GM18870 (cell line): ENCODE measurements at regions not wholly inside any gene's neighbourhood (a gene's known extent, or its start where the extent isn't known, plus 50 kb on each side); places are given as distances from the start of the nearest gene placed in this dataset.
"Not testable (repeated sequence)": the region's sequence is repeated elsewhere in the genome, so short reads cannot be mapped to it uniquely, and the experiment has no call there.

Experiments used
- ATAC-seq: cut with Tn5 transposase; IDR thresholded peaks from one replicate; pipeline ENCODE4 v1.9.1; 2021; ENCODE audit warnings: moderate library complexity; ENCODE audit not compliant: unreplicated experiment

DNA sequence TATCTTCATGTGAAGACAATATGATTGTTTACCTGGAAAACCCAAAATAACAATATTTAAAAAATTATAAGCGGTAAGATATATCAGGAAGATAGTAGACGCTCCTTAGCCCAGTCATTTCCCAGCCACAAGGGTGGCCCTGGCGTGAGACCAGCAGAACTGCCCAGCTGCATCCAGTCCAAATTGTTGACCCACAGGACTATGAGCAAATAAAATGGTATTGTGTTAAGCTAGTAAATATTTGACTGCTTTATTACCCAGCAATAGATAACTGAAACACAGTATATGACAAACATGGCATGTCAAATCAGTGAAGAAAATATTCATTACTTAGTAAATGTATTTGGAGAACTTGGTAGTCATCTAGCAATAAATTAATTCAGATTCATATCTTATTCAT is 294.3 kb upstream of the SPAG17 start:
- no peak for ATAC-seq

GRCh38 chr1:118473825-118474224 is 288.8 kb upstream of the SPAG17 start:
- no peak for ATAC-seq

DNA sequence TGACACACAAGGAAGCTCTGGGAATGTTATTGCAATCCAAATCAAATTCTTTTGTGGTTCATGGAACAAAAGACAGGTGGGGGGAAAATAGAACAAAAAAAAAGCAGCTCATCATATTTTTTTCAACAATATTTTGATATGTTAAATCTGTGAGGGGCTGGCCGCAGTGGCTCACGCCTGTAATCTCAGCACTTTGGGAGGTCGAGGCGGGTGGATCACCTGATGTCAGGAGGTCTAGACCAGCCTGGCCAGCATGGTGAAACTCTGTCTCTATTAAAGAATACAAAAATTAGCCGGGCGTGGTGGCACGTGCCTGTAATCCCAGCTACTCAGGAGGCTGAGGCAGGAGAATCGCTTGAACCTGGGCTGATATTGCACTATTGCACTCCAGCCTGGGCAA is 279.4 kb upstream of the SPAG17 start:
- ATAC-seq = not testable (repeated sequence)

DNA sequence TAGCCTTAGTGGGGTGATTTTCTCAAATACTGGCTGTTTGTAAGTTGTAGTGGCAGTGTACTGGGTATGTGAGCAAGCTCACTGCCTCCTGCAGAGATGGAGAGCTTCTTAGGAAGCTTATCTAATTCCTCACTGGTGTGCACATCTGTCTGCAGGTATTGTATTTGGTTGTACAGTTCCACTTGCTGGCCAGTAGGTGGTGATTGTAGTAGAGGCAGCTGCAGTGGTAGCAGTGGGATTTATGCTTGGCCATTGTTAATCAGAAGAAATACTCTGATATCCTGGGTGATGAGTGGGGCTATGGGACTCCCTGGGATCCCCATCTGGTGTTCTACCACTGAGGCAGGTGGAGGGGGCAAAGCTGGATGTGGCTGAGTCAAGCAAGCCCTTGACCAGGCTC is 276.1 kb upstream of the SPAG17 start:
- peak; percentile 53 for ATAC-seq

DNA sequence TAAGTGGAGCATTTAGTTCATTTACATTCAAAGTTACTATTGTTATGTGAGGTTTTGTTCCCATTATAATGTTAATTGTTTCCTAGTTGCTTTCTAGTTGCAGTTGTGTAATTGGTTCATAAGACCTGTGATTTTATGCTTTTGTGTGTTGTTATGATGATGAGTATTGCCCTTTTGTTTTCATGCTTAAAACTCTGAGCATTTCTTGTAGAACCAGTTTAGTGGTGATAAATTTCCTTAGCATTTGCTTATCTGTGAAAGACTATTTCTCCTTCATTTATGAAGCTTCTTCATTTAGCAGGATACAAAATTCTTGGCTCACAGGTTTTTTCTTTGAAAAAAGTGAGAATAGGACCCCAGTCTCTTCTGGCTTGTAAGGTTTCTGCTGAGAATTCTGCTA is 274.8 kb upstream of the SPAG17 start:
- no peak for ATAC-seq

DNA sequence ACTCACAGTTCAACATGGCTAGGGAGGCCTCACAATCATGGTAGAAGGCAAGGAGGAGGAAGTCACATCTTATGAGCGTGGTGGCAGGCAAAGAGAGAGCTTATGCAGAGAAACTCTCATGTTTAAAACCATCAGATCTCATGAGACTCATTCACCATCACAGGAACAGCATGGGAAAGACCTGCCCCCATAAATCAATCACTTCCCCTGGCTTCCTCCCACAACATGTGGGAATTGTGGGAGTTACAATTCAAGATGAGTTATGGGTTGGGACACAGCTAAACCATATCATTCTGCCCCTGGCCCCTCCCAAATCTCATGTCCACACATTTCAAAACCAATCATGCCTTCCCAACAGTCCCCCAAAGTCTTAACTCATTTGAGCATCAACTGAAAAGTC is 268.8 kb upstream of the SPAG17 start:
- not testable (repeated sequence) for ATAC-seq

DNA sequence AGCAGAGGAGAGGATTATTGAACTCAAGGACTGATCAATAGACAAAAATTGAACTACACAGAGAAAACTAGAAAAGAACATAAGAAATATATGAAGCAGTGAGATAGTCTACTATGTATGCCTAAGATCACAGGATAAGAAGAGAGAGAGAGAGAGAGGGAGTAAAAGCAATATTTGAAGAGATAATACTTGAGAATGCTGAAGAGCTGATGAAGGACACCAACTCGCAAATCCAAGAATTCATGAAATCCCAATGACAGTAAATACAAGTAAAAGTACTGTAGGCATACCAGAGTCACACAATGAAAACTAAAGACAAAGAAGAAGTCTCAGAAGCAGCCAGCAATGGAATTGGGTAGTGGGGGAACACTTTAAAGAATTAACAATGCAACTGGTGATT is 260.1 kb upstream of the SPAG17 start:
- ATAC-seq = no peak

DNA sequence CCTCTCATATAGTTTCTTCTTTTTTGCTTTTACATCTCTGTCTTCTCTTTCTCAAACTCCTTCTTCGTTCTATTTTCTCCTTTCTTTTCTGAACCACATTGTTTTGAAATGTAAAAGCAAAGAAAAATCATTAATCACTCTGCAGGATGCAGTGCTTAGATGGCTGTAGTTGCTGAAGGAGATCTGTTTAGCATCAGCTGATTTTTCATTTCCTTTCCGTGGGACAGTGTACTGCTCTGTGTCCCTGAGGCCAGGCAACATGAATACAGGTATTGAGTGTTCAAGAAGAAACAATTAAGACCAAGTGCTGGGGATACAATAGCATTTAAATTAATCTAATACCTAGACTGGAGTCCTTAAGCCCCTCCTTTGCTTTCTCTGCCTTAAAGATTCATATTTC is 257.2 kb upstream of the SPAG17 start:
- no peak for ATAC-seq

GRCh38 chr1:118437664-118438063 is 252.6 kb upstream of the SPAG17 start:
- no peak for ATAC-seq

DNA sequence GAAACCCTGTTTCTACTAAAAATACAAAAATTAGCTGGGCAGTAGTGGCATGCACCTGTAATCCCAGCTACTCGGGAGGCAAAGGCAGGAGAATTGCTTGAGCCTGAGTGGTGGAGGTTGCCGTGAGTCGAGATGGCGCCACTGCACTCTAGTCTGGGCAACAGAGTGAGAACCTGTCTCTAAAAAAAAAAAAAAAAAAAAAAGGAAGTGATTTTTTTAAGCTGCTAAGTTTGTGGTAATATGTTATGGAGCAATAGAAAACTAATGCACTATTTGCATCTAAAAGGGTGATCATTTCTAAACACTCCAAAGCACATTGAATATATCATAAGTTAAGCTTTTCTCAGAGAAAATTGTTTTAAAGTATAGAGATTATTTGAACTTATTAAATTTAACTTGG is 244.8 kb upstream of the SPAG17 start:
- ATAC-seq = no peak

DNA sequence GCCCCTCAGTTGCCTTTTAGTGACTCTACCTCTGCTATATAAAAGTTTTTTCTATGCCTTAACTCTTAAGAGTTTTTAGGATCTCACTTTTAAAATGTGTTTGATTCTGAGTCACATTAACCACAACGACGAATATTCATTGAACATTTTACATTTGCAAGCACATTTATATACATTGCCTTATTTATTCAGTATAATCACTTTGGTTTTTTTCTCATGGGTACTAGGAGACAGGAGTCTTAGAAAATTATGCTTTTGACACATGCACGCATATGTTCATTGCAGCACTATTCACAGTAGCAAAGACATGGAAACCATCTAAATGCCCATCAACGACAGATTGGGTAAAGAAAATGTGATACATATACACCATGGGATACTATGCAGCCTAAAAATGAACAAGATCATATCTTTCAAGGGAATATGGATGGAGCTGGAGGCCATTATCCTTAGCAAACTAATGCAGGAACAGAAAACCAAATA is 236.9 kb upstream of the SPAG17 start:
- no peak for ATAC-seq

GRCh38 chr1:118404024-118404423 is 219.0 kb upstream of the SPAG17 start:
- no peak for ATAC-seq

DNA sequence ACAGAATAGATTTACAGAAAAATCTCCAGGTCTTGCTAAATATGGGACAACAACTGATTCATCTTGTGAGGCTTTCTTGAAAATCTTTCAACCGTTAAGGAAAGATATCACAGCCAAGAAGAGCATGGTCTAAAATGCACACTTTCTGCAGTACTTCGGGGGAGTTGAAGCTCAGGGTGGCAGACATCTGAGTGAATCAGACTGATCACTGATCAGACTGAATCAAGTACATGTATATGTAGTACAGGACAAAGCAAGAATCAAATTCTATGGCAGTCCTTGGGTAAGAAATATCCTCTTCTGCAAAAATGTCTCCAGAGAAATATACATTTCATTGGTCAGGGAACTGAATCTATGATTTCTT is 212.4 kb upstream of the SPAG17 start:
- ATAC-seq = no peak

DNA sequence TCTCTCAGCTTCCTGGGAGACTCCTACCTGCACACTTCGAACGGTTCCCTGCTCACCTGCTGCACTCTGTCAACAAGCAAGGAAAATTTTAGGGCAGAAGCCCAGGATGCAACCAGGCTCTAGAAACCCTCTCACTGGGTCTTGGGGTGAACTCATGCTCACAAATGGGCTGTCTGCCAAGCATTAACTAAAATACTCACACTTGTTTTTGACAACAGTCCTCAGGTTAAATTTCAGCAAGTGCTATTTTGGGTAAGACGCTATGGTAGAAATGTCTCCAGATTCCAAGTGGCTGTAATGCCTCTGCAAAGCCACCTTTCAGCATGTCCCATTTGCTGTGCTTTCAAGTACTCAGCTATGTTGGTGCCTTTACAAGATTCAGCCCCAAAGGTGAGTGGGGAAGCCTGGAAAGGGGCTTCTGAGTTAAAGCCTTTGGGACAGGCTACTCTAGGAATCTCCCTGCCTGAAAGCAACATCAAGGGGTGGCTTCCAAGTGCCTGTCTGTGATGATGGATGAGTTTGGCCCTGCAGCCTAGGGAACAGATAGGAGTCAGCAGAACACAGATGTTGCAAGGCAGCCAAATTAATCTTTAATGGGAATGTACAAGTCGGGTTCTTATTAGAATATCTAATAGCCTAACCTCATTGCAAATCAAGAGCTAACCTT is 211.9 kb upstream of the SPAG17 start:
- ATAC-seq = no peak

DNA sequence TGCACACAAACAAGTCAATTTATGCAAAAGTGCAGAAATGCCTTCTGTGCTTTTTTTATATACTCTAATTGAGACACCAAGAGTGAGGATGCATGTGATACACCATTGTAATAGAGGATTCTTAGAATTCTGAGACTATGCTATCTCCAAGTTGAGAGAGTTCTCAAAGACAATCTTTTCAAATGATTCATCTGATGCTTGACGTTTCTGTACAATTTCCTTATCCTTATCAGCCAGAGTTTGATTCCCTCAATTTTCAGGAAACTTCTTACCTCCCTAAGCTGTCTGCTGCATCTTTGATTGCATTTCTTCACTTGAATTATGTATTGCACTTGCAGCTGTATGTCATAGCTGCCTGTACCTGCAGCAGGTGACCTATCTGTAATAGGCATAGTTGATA is 211.3 kb upstream of the SPAG17 start:
- ATAC-seq = no peak

GRCh38 chr1:118395430-118395991 is 210.5 kb upstream of the SPAG17 start:
- no peak for ATAC-seq

DNA sequence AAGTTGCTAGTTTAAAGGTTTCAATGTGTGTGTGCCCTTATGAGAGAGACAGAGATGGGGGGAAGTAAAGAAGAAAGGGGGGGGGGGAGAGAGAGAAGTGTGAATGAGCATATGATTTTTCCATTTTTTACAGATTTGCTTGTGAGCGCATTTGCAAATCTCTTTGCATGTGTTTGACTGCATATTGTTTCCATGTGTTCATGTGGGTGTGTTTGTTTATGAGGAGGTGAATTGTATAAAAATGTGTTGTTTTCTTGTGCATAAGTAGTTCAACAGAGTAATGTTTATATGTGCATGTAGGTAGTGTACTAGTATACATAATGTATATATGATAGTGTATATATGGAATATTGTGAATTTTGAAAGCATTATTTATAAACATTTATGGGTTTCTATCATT is 205.9 kb upstream of the SPAG17 start:
- ATAC-seq = no peak

DNA sequence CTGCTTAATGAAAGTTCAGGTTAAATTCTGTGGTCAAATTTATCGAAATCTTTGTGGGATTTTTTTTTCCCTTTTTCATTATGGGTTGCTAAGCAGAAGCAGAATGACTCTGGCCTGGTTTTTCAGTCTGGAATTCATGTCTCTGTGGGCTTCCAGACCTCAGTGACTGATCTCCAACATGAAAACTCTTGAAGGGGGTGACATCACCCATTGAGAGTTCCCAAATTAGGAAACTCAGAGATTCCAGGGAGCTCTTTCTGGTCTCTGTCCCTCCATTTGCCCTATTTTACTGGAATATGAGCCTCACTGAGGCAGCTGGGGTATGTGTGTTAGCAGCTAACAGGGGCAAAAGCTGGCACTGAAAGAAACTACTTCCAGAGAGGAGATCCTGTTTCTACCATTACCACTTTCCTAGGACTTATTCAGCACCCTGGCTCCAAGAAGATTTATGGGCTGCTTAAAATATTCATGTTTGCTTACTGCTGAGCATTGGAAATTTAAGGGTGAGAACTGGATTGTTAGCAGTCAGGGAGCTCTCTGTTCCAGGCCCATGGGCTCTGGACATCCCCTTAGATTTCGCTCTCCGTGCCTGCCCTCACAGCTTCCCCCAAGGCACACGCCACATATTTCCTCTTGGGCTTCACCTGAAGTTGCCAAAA is 203.4 kb upstream of the SPAG17 start:
- ATAC-seq = no peak

DNA sequence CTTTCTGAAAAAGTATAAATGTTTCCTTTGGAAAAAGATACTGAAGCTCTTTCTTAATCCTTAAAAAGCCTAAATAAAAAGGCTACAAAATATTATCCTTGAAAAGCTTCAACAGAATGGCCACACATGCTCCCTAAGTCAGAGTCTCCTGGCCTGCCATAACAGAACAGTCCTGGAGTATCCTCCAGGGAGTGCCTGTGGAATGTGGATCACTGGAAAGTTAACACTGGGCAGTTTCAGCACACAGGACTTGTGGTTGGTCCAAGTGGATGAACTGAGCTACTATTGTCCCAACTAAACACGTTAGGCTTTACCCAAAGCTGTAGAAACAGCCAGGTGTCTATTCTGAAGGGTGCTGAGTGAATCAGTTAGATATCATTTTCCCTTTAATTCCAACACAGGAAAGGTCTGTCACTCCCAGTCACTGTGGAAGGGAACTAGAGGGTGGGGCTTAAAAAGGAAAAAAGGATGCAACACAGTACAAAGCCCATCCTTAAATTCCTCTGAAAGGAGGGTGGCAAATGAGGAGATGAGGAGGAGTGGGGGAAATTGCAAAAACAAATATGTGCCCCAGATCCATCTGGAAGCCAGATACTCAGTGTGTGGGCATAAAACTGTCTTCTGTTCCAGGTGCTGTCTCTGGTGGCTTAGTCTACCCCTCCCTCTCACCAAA is 196.3 kb upstream of the SPAG17 start:
- no peak for ATAC-seq

DNA sequence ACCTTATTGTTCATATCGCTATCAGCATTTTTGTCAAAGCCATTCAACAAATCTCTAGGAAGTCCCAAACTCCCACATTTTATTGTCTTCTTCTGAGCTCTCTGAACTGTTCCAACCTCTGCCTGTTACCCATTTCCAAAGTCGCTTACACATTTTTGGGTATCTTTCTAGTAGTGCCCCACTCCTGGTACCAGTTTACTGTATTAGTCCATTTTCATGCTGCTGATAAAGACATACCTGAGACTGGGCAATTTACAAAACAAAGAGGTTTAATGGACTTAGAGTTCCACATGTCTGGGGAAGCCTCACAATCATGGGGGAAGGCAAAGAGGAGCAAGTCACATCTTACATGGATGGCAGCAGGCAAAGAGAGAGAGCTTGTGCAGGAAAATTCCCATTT is 192.2 kb upstream of the SPAG17 start:
- ATAC-seq = not testable (repeated sequence)

DNA sequence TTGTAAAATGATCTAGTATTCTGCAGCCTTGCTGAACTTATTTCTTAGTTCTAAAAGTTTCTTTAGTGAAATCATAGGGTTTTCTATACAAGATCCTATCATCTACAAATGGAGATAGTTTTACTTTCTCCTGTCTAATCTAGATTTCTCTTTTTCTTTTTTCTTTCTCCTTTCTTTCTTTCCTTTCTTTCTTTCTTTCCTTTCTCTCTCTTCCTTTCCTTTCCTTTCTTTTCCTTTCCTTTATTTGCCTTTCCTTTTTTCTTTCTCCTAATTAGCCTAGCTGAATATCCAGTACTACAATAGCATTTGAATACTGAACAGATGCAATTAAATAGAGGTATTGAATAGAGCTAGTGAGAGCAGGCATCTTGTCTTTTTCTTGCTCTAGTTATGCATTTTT is 186.6 kb upstream of the SPAG17 start:
- no peak for ATAC-seq

DNA sequence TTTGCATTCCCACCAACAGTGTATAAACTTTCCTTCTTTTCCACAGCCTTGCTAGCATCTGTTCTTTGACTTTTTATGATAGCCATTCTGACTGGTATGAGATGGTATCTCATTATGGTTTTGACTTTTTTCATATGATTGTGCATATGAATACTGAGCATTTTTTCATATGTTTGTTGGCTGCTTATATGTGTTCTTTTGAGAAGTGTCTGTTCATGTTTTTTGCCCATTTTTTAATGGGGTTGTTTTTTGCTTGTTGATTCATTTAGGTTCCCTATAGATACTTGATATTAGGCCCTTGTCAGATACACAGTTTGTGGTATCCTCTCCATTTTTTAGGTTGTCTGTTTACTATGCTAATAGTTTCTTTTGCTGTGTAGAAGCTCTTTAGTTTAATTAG is 185.8 kb upstream of the SPAG17 start:
- ATAC-seq = no peak
